ENCODE measurements at regions not wholly inside any gene's neighbourhood (a gene's known extent, or its start where the extent isn't known, plus 50 kb on each side); places are given as distances from the start of the nearest gene placed in this dataset.
A peak's percentile ranks its signal among the peaks of the same experiment; 100 is the strongest.
"Not testable (repeated sequence)": the region's sequence is repeated elsewhere in the genome, so short reads cannot be mapped to it uniquely, and the experiment has no call there.

DNA sequence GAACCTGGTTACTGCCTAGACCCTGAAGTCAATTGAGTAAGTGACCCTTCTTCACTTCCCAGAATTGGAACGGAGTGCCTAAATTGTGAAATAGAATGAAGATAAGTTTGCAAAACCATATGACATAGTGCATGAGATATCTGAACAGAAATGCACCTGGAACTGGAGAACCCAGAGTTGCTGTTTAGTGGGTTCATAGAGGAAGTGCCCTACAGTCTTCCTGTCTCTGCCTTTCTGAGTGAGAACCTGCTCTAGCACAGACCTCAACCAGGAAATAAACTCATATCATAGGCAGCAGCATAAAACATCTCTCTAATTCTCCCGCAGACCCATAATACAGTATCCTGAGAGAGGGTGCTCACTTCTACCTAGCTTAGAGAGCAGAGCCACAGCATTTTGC lies 82.9 kb downstream of the EOMES start:
- no peaks in the 10 kb centered on the region for H4K20me1 ChIP-seq (ENCODE audit: insufficient read depth, low read length, poor library complexity, severe bottlenecking)
- H3K4me2 ChIP-seq (ENCODE audit: low read depth, low read length, poor library complexity, severe bottlenecking): peak overlapping the region; percentile 59
- peak overlapping the region; percentile 18 for H3K4me3 ChIP-seq (ENCODE audit: low read length, poor library complexity, severe bottlenecking)
- H3K4me1 ChIP-seq (ENCODE audit: insufficient read depth, low read length, poor library complexity, severe bottlenecking): peaks cover 9% of the 10 kb centered on the region
- no peak overlapping the region for H3K9ac ChIP-seq (ENCODE audit: low read depth, low read length, poor library complexity, severe bottlenecking)
- TF ChIP-seq, protein P1, sequence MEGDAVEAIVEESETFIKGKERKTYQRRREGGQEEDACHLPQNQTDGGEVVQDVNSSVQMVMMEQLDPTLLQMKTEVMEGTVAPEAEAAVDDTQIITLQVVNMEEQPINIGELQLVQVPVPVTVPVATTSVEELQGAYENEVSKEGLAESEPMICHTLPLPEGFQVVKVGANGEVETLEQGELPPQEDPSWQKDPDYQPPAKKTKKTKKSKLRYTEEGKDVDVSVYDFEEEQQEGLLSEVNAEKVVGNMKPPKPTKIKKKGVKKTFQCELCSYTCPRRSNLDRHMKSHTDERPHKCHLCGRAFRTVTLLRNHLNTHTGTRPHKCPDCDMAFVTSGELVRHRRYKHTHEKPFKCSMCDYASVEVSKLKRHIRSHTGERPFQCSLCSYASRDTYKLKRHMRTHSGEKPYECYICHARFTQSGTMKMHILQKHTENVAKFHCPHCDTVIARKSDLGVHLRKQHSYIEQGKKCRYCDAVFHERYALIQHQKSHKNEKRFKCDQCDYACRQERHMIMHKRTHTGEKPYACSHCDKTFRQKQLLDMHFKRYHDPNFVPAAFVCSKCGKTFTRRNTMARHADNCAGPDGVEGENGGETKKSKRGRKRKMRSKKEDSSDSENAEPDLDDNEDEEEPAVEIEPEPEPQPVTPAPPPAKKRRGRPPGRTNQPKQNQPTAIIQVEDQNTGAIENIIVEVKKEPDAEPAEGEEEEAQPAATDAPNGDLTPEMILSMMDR (conservative IDR thresholded peaks at IDR 0.05; ENCODE audit: low read length): no peak
- TF ChIP-seq EZH2phosphoT487 (IDR thresholded peaks at IDR 0.05; ENCODE audit: borderline replicate concordance): no peak
- no peaks in the 10 kb centered on the region for H3K79me2 ChIP-seq (ENCODE audit: insufficient read depth, low read length)
- H2AFZ ChIP-seq (ENCODE audit: low read length): peak overlapping the region; percentile 88
- no peaks in the 10 kb centered on the region for H3K9me2 ChIP-seq (replicated peaks; ENCODE audit: low read depth, low read length)
- H3F3A ChIP-seq (ENCODE audit: low read depth): peaks cover 4% of the 10 kb centered on the region; the same call in 1 of the 2 replicates
- no peaks in the 10 kb centered on the region for H3K9me3 ChIP-seq (ENCODE audit: insufficient read depth, low read depth, low read length)
- no peaks in the 10 kb centered on the region for H3K27me3 ChIP-seq (ENCODE audit: insufficient read depth, low read length, poor library complexity, severe bottlenecking)
- no peaks in the 10 kb centered on the region for H3K36me3 ChIP-seq (ENCODE audit: insufficient read depth, low read length)

DNA sequence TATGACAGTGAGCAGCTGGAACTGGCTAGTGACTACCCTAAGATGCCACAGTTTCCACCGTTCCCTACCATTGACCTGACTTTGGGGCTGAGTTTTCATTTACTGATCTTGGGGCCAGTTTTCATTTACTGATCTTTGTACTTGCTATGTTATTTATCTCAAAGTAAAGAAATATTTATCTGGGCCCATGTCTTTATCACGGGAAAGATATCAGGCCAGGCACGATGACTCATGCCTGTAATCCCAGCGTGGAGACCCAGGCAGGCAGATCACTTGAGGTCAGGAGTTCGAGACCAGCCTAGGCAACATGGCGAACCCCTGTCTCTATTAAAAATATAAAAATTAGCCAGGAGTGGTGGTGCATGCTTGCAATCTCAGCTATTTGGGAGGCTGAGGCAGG lies 83.5 kb downstream of the EOMES start:
- Histone ChIP-seq H3K4me2 (ENCODE audit: low read depth, low read length, poor library complexity, severe bottlenecking) (no peak overlapping the region), H3K9ac (ENCODE audit: low read depth, low read length, poor library complexity, severe bottlenecking) (no peak overlapping the region)
- TF ChIP-seq EZH2phosphoT487 (IDR thresholded peaks at IDR 0.05; ENCODE audit: borderline replicate concordance): no peak
- TF ChIP-seq, protein P1 (conservative IDR thresholded peaks at IDR 0.05; ENCODE audit: low read length): no peak

DNA sequence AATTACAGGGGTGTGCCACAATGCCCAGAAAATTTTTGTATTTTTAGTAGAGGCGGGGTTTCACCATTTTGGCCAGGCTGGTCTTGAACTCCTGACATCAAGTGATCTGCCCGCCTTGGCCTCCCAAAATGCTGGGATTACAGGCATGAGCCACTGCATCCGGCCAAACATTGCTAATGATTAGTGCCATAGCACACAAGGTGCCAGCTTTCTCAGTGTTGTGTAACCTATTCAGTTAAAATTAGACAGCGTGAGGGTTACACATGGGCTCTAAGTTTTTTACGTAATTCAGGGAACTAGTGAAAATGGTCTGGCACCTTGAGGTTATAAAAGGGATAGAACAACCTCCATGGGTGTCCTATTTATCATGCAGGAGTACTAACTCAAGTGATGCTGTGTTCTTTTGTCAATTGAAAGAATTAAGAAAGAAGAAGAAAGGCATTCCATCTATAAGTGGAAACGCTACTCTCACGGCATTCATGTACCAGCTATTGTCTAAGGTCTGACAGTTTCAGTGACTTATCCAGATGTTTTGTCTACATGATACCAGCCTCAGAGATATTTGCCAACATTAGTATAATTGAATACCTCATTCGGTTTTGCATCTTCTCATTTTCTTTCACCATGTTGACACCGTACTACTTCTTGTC lies 84.7 kb downstream of the EOMES start:
- Histone ChIP-seq H3F3A (ENCODE audit: low read depth) (peaks cover 4% of the 10 kb centered on the region; the same call in 1 of the 2 replicates), H3K36me3 (ENCODE audit: insufficient read depth, low read length) (no peaks in the 10 kb centered on the region), H3K4me1 (ENCODE audit: insufficient read depth, low read length, poor library complexity, severe bottlenecking) (peaks cover 18% of the 10 kb centered on the region), H2AFZ (ENCODE audit: low read length) (no peak overlapping the region), H4K20me1 (ENCODE audit: insufficient read depth, low read length, poor library complexity, severe bottlenecking) (no peaks in the 10 kb centered on the region), H3K9ac (ENCODE audit: low read depth, low read length, poor library complexity, severe bottlenecking) (no peak overlapping the region), H3K9me2 (replicated peaks; ENCODE audit: low read depth, low read length) (no peaks in the 10 kb centered on the region), H3K79me2 (ENCODE audit: insufficient read depth, low read length) (no peaks in the 10 kb centered on the region), H3K4me2 (ENCODE audit: low read depth, low read length, poor library complexity, severe bottlenecking) (no peak overlapping the region), H3K9me3 (ENCODE audit: insufficient read depth, low read depth, low read length) (no peaks in the 10 kb centered on the region), H3K27me3 (ENCODE audit: insufficient read depth, low read length, poor library complexity, severe bottlenecking) (no peaks in the 10 kb centered on the region), H3K4me3 (ENCODE audit: low read length, poor library complexity, severe bottlenecking) (no peak overlapping the region)
- TF ChIP-seq, protein P1 (conservative IDR thresholded peaks at IDR 0.05; ENCODE audit: low read length): no peak
- TF ChIP-seq EZH2phosphoT487 (IDR thresholded peaks at IDR 0.05; ENCODE audit: borderline replicate concordance): no peak

More for the DNA sequence above, 83.5 kb downstream of the EOMES start:
- H3F3A ChIP-seq (ENCODE audit: low read depth): peaks cover 4% of the 10 kb centered on the region; the same call in 1 of the 2 replicates
- no peaks in the 10 kb centered on the region for H3K79me2 ChIP-seq (ENCODE audit: insufficient read depth, low read length)
- peaks cover 12% of the 10 kb centered on the region for H3K4me1 ChIP-seq (ENCODE audit: insufficient read depth, low read length, poor library complexity, severe bottlenecking)
- no peak overlapping the region for H3K4me3 ChIP-seq (ENCODE audit: low read length, poor library complexity, severe bottlenecking)
- no peaks in the 10 kb centered on the region for H3K27me3 ChIP-seq (ENCODE audit: insufficient read depth, low read length, poor library complexity, severe bottlenecking)
- H3K9me3 ChIP-seq (ENCODE audit: insufficient read depth, low read depth, low read length): no peaks in the 10 kb centered on the region
- no peaks in the 10 kb centered on the region for H3K36me3 ChIP-seq (ENCODE audit: insufficient read depth, low read length)
- no peak overlapping the region for H2AFZ ChIP-seq (ENCODE audit: low read length)
- H4K20me1 ChIP-seq (ENCODE audit: insufficient read depth, low read length, poor library complexity, severe bottlenecking): no peaks in the 10 kb centered on the region
- H3K9me2 ChIP-seq (replicated peaks; ENCODE audit: low read depth, low read length): no peaks in the 10 kb centered on the region

DNA sequence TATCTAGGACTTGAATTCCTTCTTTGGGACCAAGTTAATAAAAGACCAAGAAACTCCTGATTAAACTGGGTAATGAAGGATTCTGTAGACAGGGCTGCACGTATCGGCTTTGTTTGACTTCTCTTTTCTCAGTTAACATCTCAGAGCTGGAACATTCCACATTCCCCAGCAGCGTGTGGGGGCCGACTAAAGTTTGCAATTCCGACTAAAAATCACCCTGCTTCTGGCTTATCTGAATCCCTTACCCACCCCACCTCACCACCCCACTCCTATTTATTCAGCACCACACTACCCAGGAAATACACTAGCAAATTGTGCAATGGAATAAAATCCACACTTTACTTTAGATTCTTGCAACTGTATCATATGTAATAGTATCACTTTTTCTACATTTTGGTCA lies 87.1 kb downstream of the EOMES start:
- not testable (repeated sequence) for H3K9me2 ChIP-seq (replicated peaks; ENCODE audit: low read depth, low read length); H3K4me3 ChIP-seq (ENCODE audit: low read length, poor library complexity, severe bottlenecking); H3K79me2 ChIP-seq (ENCODE audit: insufficient read depth, low read length); H2AFZ ChIP-seq (ENCODE audit: low read length); H4K20me1 ChIP-seq (ENCODE audit: insufficient read depth, low read length, poor library complexity, severe bottlenecking); H3K27me3 ChIP-seq (ENCODE audit: insufficient read depth, low read length, poor library complexity, severe bottlenecking); H3K36me3 ChIP-seq (ENCODE audit: insufficient read depth, low read length); H3K9me3 ChIP-seq (ENCODE audit: insufficient read depth, low read depth, low read length); H3K4me2 ChIP-seq (ENCODE audit: low read depth, low read length, poor library complexity, severe bottlenecking); H3K9ac ChIP-seq (ENCODE audit: low read depth, low read length, poor library complexity, severe bottlenecking); H3F3A ChIP-seq (ENCODE audit: low read depth)
- peaks cover 18% of the 10 kb centered on the region for H3K4me1 ChIP-seq (ENCODE audit: insufficient read depth, low read length, poor library complexity, severe bottlenecking)
